Endothelial cell (in vitro differentiated cells): ENCODE measurements at regions not wholly inside any gene's neighbourhood (a gene's known extent, or its start where the extent isn't known, plus 50 kb on each side); places are given as distances from the start of the nearest gene placed in this dataset.

Experiments used
- DNase-seq: peaks from one replicate; pipeline ENCODE4 v3.0.0; 2021; ENCODE audit warnings: low spot score
- H3K27ac Mint-ChIP-seq: one replicate; pipeline ENCODE4 v1.8.0; 2021; ENCODE audit warnings: mixed read lengths, inconsistent platforms; ENCODE audit not compliant: unreplicated experiment
- H3K27me3 Mint-ChIP-seq: one replicate; pipeline ENCODE4 v1.8.0; 2021; ENCODE audit warnings: mild to moderate bottlenecking, moderate library complexity, mixed read lengths, inconsistent platforms; ENCODE audit not compliant: unreplicated experiment
- H3K36me3 Mint-ChIP-seq: one replicate; pipeline ENCODE4 v1.8.0; 2021; ENCODE audit warnings: mild to moderate bottlenecking, low read depth, mixed read lengths, inconsistent platforms; ENCODE audit not compliant: unreplicated experiment
- H3K4me1 Mint-ChIP-seq: one replicate; pipeline ENCODE4 v1.8.0; 2021; ENCODE audit warnings: mild to moderate bottlenecking, mixed read lengths, inconsistent platforms; ENCODE audit not compliant: unreplicated experiment
- H3K4me3 Mint-ChIP-seq: one replicate; pipeline ENCODE4 v1.8.0; 2021; ENCODE audit warnings: mild to moderate bottlenecking, mixed read lengths, inconsistent platforms; ENCODE audit not compliant: unreplicated experiment
- H3K9me3 Mint-ChIP-seq: one replicate; pipeline ENCODE4 v1.8.0; 2021; ENCODE audit warnings: mixed read lengths, inconsistent platforms; ENCODE audit not compliant: unreplicated experiment
- CTCF ChIP-seq: fragments of 200-600 bp; sonication (generic); IDR thresholded peaks from one replicate; pipeline ENCODE4 v1.5.0; 2021; ENCODE audit warnings: antibody characterized with exemption; ENCODE audit not compliant: unreplicated experiment

- H3K36me3 Mint-ChIP-seq: no peaks in the 10 kb centered on the region
- H3K9me3 Mint-ChIP-seq: no peaks in the 10 kb centered on the region
- H3K4me1 Mint-ChIP-seq: peaks cover 15% of the 10 kb centered on the region
- DNase-seq: no peak
- no peak for TF ChIP-seq CTCF
- H3K27me3 Mint-ChIP-seq: peaks cover 2% of the 10 kb centered on the region
- H3K27ac Mint-ChIP-seq: no peak overlapping the region
- no peak overlapping the region for H3K4me3 Mint-ChIP-seq
Measured at GRCh38 chr18:44630118-44630517, 50.6 kb upstream of the SETBP1 start.
